ENCODE measurements at regions not wholly inside any gene's neighbourhood (a gene's known extent, or its start where the extent isn't known, plus 50 kb on each side); places are given as distances from the start of the nearest gene placed in this dataset.
"Not testable (repeated sequence)": the region's sequence is repeated elsewhere in the genome, so short reads cannot be mapped to it uniquely, and the experiment has no call there.

- DNase-seq (ENCODE audit: low spot score) = no peak
Measured at GRCh38 chr5:52015760-52016159, 632.5 kb downstream of the ISL1 start.

- no peak for DNase-seq (ENCODE audit: low spot score)
Measured at GRCh38 chr5:52017567-52017966, 634.3 kb downstream of the ISL1 start.

GRCh38 chr5:52024359-52024758 lies 641.1 kb downstream of the ISL1 start:
- peak; percentile 2 for DNase-seq (ENCODE audit: low spot score)

GRCh38 chr5:52029836-52030235 lies 646.6 kb downstream of the ISL1 start:
- DNase-seq (ENCODE audit: low spot score) = not testable (repeated sequence)

GRCh38 chr5:52041842-52042241 lies 658.6 kb downstream of the ISL1 start:
- no peak for DNase-seq (ENCODE audit: low spot score)

- no peak for DNase-seq (ENCODE audit: low spot score)
Measured at GRCh38 chr5:52043137-52043536, 659.9 kb downstream of the ISL1 start.

- DNase-seq (ENCODE audit: low spot score) = no peak
Measured at GRCh38 chr5:52043543-52043942, 660.3 kb downstream of the ISL1 start.

GRCh38 chr5:52051759-52052158 lies 668.5 kb downstream of the ISL1 start:
- no peak for DNase-seq (ENCODE audit: low spot score)

GRCh38 chr5:52063186-52063585 lies 679.9 kb downstream of the ISL1 start:
- DNase-seq (ENCODE audit: low spot score) = no peak

- no peak for DNase-seq (ENCODE audit: low spot score)
Measured at GRCh38 chr5:52065182-52065581, 681.9 kb downstream of the ISL1 start.

GRCh38 chr5:52069997-52070396 lies 686.7 kb downstream of the ISL1 start:
- no peak for DNase-seq (ENCODE audit: low spot score)

- no peak for DNase-seq (ENCODE audit: low spot score)
Measured at GRCh38 chr5:52073993-52074689, 690.9 kb downstream of the ISL1 start.

GRCh38 chr5:52077941-52078815 lies 694.9 kb downstream of the ISL1 start:
- no peak for DNase-seq (ENCODE audit: low spot score)

- DNase-seq (ENCODE audit: low spot score) = not testable (repeated sequence)
Measured at GRCh38 chr5:52102311-52102710, 685.4 kb upstream of the ITGA1 start.

- no peak for DNase-seq (ENCODE audit: low spot score)
Measured at GRCh38 chr5:52107210-52107905, 680.4 kb upstream of the ITGA1 start.

- no peak for DNase-seq (ENCODE audit: low spot score)
Measured at GRCh38 chr5:52119768-52120167, 667.9 kb upstream of the ITGA1 start.

GRCh38 chr5:52132053-52132452 lies 655.7 kb upstream of the ITGA1 start:
- no peak for DNase-seq (ENCODE audit: low spot score)

- no peak for DNase-seq (ENCODE audit: low spot score)
Measured at GRCh38 chr5:52134013-52134650, 653.6 kb upstream of the ITGA1 start.

- no peak for DNase-seq (ENCODE audit: low spot score)
Measured at GRCh38 chr5:52139888-52140615, 647.7 kb upstream of the ITGA1 start.

GRCh38 chr5:52148679-52149078 lies 639.0 kb upstream of the ITGA1 start:
- DNase-seq (ENCODE audit: low spot score) = no peak

- DNase-seq (ENCODE audit: low spot score) = no peak
Measured at GRCh38 chr5:52150501-52150900, 637.2 kb upstream of the ITGA1 start.

- not testable (repeated sequence) for DNase-seq (ENCODE audit: low spot score)
Measured at GRCh38 chr5:52156809-52157208, 630.9 kb upstream of the ITGA1 start.
